H1 (cell line): ENCODE measurements at regions not wholly inside any gene's neighbourhood (a gene's known extent, or its start where the extent isn't known, plus 50 kb on each side); places are given as distances from the start of the nearest gene placed in this dataset.

Experiments used
- BCL11A ChIP-seq, 2 experiments: IDR thresholded peaks; one replicate each; pipeline ENCODE4 v1.6.1; 2011; ENCODE audit warnings: low read depth in 2 of 2, low read length in 2 of 2, mild to moderate bottlenecking in 2 of 2
- KDM1A ChIP-seq: fragments of 200-600, 300-600 bp; sonication (generic); IDR thresholded peaks from 2 replicates; pipeline ENCODE4 v1.7.1; 2016; ENCODE audit warnings: mild to moderate bottlenecking, low read length, borderline replicate concordance
- SIN3A ChIP-seq, 2 experiments: IDR thresholded peaks in 1 of 2; conservative IDR thresholded peaks in 1 of 2; 2 replicates each; pipeline ENCODE4 v1.6.1; 2011 to 2012; ENCODE audit warnings: low read length in 2 of 2, improper control_type of control experiment in 1 of 2, low read depth in 1 of 2, mild to moderate bottlenecking in 1 of 2
- SP4 ChIP-seq: IDR thresholded peaks from 2 replicates; pipeline ENCODE4 v1.6.1; 2012; ENCODE audit warnings: low read length, inconsistent platforms
- SUZ12 ChIP-seq: fragments of 200-600 bp; sonication (generic); IDR thresholded peaks from 2 replicates; pipeline ENCODE4 v1.6.1; 2012; ENCODE audit warnings: mild to moderate bottlenecking, inconsistent platforms, low read length, moderate library complexity, mixed read lengths

GRCh38 chr11:115787302-115787701, 283.1 kb upstream of the CADM1 start (continued):
- TF ChIP-seq SIN3A (conservative IDR thresholded peaks at IDR 0.05 in 1 of 2, IDR thresholded peaks at IDR 0.05 in 1 of 2; ENCODE audit: low read depth in 1 of 2, low read length in 2 of 2) (no peak), BCL11A (IDR thresholded peaks at IDR 0.05; ENCODE audit: low read depth in 2 of 2, low read length in 2 of 2) (no peak), KDM1A (no peak), SP4 (no peak), SUZ12 (no peak)
